ENCODE measurements at regions not wholly inside any gene's neighbourhood (a gene's known extent, or its start where the extent isn't known, plus 50 kb on each side); places are given as distances from the start of the nearest gene placed in this dataset.
A peak's percentile ranks its signal among the peaks of the same experiment; 100 is the strongest.
"Not testable (repeated sequence)": the region's sequence is repeated elsewhere in the genome, so short reads cannot be mapped to it uniquely, and the experiment has no call there.

GRCh38 chr17:64800987-64801386 is 118.3 kb downstream of the LRRC37A3 start:
- DNase-seq (ENCODE audit: low spot score); intact Hi-C loops (cut with DNase I): not testable (repeated sequence)

GRCh38 chr17:64800361-64800895 is 118.8 kb downstream of the LRRC37A3 start:
- intact Hi-C loops (cut with DNase I); DNase-seq (ENCODE audit: low spot score): not testable (repeated sequence)

GRCh38 chr17:64799543-64800188 is 119.6 kb downstream of the LRRC37A3 start:
- DNase-seq (ENCODE audit: low spot score); intact Hi-C loops (cut with DNase I): not testable (repeated sequence)

GRCh38 chr17:64798961-64799360 is 120.3 kb downstream of the LRRC37A3 start:
- intact Hi-C loops (cut with DNase I); DNase-seq (ENCODE audit: low spot score): not testable (repeated sequence)

GRCh38 chr17:64798489-64798790 is 120.8 kb downstream of the LRRC37A3 start:
- intact Hi-C loops (cut with DNase I); DNase-seq (ENCODE audit: low spot score): not testable (repeated sequence)

GRCh38 chr17:64797746-64798488 is 121.4 kb downstream of the LRRC37A3 start:
- DNase-seq (ENCODE audit: low spot score): not testable (repeated sequence)

GRCh38 chr17:64795342-64795741 is 123.9 kb downstream of the LRRC37A3 start:
- DNase-seq (ENCODE audit: low spot score); intact Hi-C loops (cut with DNase I): not testable (repeated sequence)

More at GRCh38 chr17:64797746-64798488, 121.4 kb downstream of the LRRC37A3 start:
- intact Hi-C loops (cut with DNase I): not testable (repeated sequence)

GRCh38 chr17:64794548-64795274 is 124.6 kb downstream of the LRRC37A3 start:
- DNase-seq (ENCODE audit: low spot score); intact Hi-C loops (cut with DNase I): not testable (repeated sequence)

- intact Hi-C loops (cut with DNase I); DNase-seq (ENCODE audit: low spot score): not testable (repeated sequence)
These were observed 125.2 kb downstream of the LRRC37A3 start for GRCh38 chr17:64794113-64794512.

- intact Hi-C loops (cut with DNase I): not testable (repeated sequence)
These were observed 126.3 kb downstream of the LRRC37A3 start for GRCh38 chr17:64792793-64793575.

GRCh38 chr17:64792276-64792675 is 127.0 kb downstream of the LRRC37A3 start:
- DNase-seq (ENCODE audit: low spot score); intact Hi-C loops (cut with DNase I): not testable (repeated sequence)

More at GRCh38 chr17:64792793-64793575, 126.3 kb downstream of the LRRC37A3 start:
- peak; percentile 89 for DNase-seq (ENCODE audit: low spot score)

- intact Hi-C loops (cut with DNase I): not testable (repeated sequence)
- DNase-seq (ENCODE audit: low spot score): peak; percentile 17
These were observed 127.6 kb downstream of the LRRC37A3 start for GRCh38 chr17:64791691-64792090.

GRCh38 chr17:64791226-64791625 is 128.1 kb downstream of the LRRC37A3 start:
- intact Hi-C loops (cut with DNase I): not testable (repeated sequence)
- peak; percentile 47 for DNase-seq (ENCODE audit: low spot score)

GRCh38 chr17:64790690-64791089 is 128.6 kb upstream of the SMURF2 start:
- peak; percentile 35 for DNase-seq (ENCODE audit: low spot score)
- intact Hi-C loops (cut with DNase I): not testable (repeated sequence)

- DNase-seq (ENCODE audit: low spot score): peak; percentile 35
These were observed 128.1 kb upstream of the SMURF2 start for GRCh38 chr17:64790193-64790592.

GRCh38 chr17:64789061-64789445 is 126.9 kb upstream of the SMURF2 start:
- intact Hi-C loops (cut with DNase I): not testable (repeated sequence)
- peak; percentile 12 for DNase-seq (ENCODE audit: low spot score)

More at GRCh38 chr17:64790193-64790592, 128.1 kb upstream of the SMURF2 start:
- intact Hi-C loops (cut with DNase I): not testable (repeated sequence)

- peak; percentile 56 for DNase-seq (ENCODE audit: low spot score)
- intact Hi-C loops (cut with DNase I): no loop called here
These were observed 126.4 kb upstream of the SMURF2 start for GRCh38 chr17:64788286-64789060.

- intact Hi-C loops (cut with DNase I): no loop called here
- DNase-seq (ENCODE audit: low spot score): no peak
These were observed 125.8 kb upstream of the SMURF2 start for GRCh38 chr17:64787921-64788271.

Measured in cardiac septum (tissue), 1 donor.